GM12878 (cell line): ENCODE measurements at regions not wholly inside any gene's neighbourhood (a gene's known extent, or its start where the extent isn't known, plus 50 kb on each side); places are given as distances from the start of the nearest gene placed in this dataset.

Experiments
- ATAC-seq: fragments of 200-7000 bp; cut with Tn5 transposase; 3 replicates; pipeline ENCODE4 v1.9.1; 2020; ENCODE audit warnings: mild to moderate bottlenecking, moderate library complexity
- BruUV-seq: library from RNA; stranded (reverse); fragments of 400-500 nt; replicated peaks from 2 replicates; lab custom pipeline; 2021; lab: Mats Ljungman, UMichigan
- CTCF ChIA-PET: fragments of 300-600 bp; sonication (Branson Sonifier 250); formaldehyde crosslinking; extraction: SDS; loops from one replicate; lab custom pipeline; 2021; ENCODE audit warnings: inconsistent platforms; lab: Yijun Ruan, JAX
- POLR2A ChIA-PET: fragments of 350-600 bp; formaldehyde crosslinking; extraction: SDS; loops from one replicate; lab custom pipeline; 2021; ENCODE audit warnings: inconsistent platforms; lab: Charles Lee
- RAD21 ChIA-PET: fragments of 300-600 bp; sonication (Branson Sonifier 250); formaldehyde crosslinking; loops from one replicate; lab custom pipeline; 2023; ENCODE audit warnings: antibody characterized with exemption; ENCODE audit not compliant: unreplicated experiment; lab: Charles Lee
- SMC1A ChIA-PET: fragments of 300-600 bp; sonication (Branson Sonifier 250); formaldehyde crosslinking; loops from one replicate; lab custom pipeline; 2023; ENCODE audit not compliant: unreplicated experiment, uncharacterized antibody; lab: Charles Lee
- DNase-seq: peaks from one replicate; pipeline ENCODE4 v3.0.0-alpha.2; 2011; ENCODE audit warnings: low read depth, low spot score
- FAIRE-seq: peaks from 3 replicates; lab custom pipeline; 2011; peaks lifted over from hg19 to GRCh38; lab: Jason Lieb, UNC
- H2AFZ ChIP-seq: 2 replicates; pipeline ENCODE4 v1.6.0; 2011; ENCODE audit warnings: low read depth, low read length, control low read depth; ENCODE audit not compliant: control insufficient read depth
- H3K27ac ChIP-seq: 2 replicates; pipeline ENCODE4 v1.5.1; 2011; ENCODE audit warnings: control low read depth; ENCODE audit not compliant: control insufficient read depth, insufficient read depth
- H3K27me3 ChIP-seq, 2 experiments: replicated peaks in 1 of 2; 2 replicates each; pipeline versions ENCODE4 v1.6.0 to v1.6.1; 2011; ENCODE audit warnings: low read length in 1 of 2; ENCODE audit not compliant: control insufficient read depth in 2 of 2, insufficient read depth in 2 of 2
- H3K36me3 ChIP-seq, 2 experiments: 2 replicates each; pipeline ENCODE4 v1.5.1; 2011; ENCODE audit warnings: low read length in 1 of 2; ENCODE audit not compliant: control insufficient read depth in 2 of 2, insufficient read depth in 2 of 2
- H3K4me1 ChIP-seq: 2 replicates; pipeline ENCODE4 v1.6.1; 2011; ENCODE audit warnings: mild to moderate bottlenecking, low read length, moderate library complexity, mixed read lengths; ENCODE audit not compliant: control insufficient read depth, insufficient read depth
- H3K4me2 ChIP-seq: 2 replicates; pipeline ENCODE4 v1.6.0; 2011; ENCODE audit warnings: control low read depth; ENCODE audit not compliant: control insufficient read depth, insufficient read depth
- H3K4me3 ChIP-seq: fragments of 200-600 bp; sonication (generic); 2 replicates; pipeline ENCODE4 v1.5.1; 2016
- H3K79me2 ChIP-seq: 2 replicates; pipeline ENCODE4 v1.6.0; 2011; ENCODE audit warnings: low read length; ENCODE audit not compliant: control insufficient read depth, insufficient read depth
- H3K9ac ChIP-seq: 2 replicates; pipeline ENCODE4 v1.8.0; 2011; ENCODE audit warnings: low read length, control low read depth, mixed read lengths; ENCODE audit not compliant: control insufficient read depth, insufficient read depth
- H3K9me3 ChIP-seq: replicated peaks from 3 replicates; pipeline ENCODE4 v1.5.1; 2011; ENCODE audit warnings: mild to moderate bottlenecking, low read length; ENCODE audit not compliant: control insufficient read depth, insufficient read depth
- H4K20me1 ChIP-seq: 2 replicates; pipeline ENCODE4 v1.6.0; 2011; ENCODE audit not compliant: control insufficient read depth, insufficient read depth
- ATF7 ChIP-seq: fragments of 450-650 bp; IDR thresholded peaks from 2 replicates; pipeline ENCODE4 v1.6.1; 2016; ENCODE audit warnings: low read depth, mild to moderate bottlenecking
- ETV6 ChIP-seq, 2 experiments: fragments of 450-650 bp in 1 of 2; IDR thresholded peaks in 1 of 2; conservative IDR thresholded peaks in 1 of 2; 2 replicates each; pipeline ENCODE4 v1.6.1; 2014; ENCODE audit warnings: antibody characterized with exemption in 1 of 2, borderline replicate concordance in 1 of 2, low read depth in 1 of 2, mild to moderate bottlenecking in 1 of 2, moderate library complexity in 1 of 2
- FOS ChIP-seq: IDR thresholded peaks from 3 replicates; pipeline ENCODE4 v1.6.1; 2011; ENCODE audit warnings: borderline replicate concordance; ENCODE audit not compliant: insufficient read length; ENCODE audit errors: extremely low read depth
- GABPA ChIP-seq: IDR thresholded peaks from 2 replicates; pipeline ENCODE4 v1.6.1; 2014; ENCODE audit warnings: antibody characterized with exemption, low read depth, mild to moderate bottlenecking, inconsistent platforms
- HDAC2 ChIP-seq: fragments of 200-600 bp; sonication (generic); IDR thresholded peaks from 2 replicates; pipeline ENCODE4 v1.6.1; 2017
- HDAC6 ChIP-seq: fragments of 200-600 bp; sonication (generic); IDR thresholded peaks from one replicate; pipeline ENCODE4 v1.8.0; 2017; ENCODE audit warnings: antibody characterized with exemption; ENCODE audit not compliant: unreplicated experiment
- MXI1 ChIP-seq: fragments of 150-350 bp; IDR thresholded peaks from 2 replicates; pipeline ENCODE4 v1.6.1; 2011; ENCODE audit warnings: low read depth, mild to moderate bottlenecking, inconsistent platforms, low read length, improper control_type of control experiment
- POLR2A ChIP-seq: IDR thresholded peaks from 2 replicates; pipeline ENCODE4 v1.6.1; 2011; ENCODE audit warnings: low read depth, mild to moderate bottlenecking, low read length
- POU2F2 ChIP-seq: IDR thresholded peaks from 3 replicates; pipeline ENCODE4 v1.6.1; 2011; ENCODE audit warnings: low read depth, mild to moderate bottlenecking, low read length, borderline replicate concordance
- RUNX3 ChIP-seq: IDR thresholded peaks from 2 replicates; pipeline ENCODE4 v1.6.1; 2012; ENCODE audit warnings: low read length, inconsistent platforms
- TCF12 ChIP-seq: IDR thresholded peaks from 2 replicates; pipeline ENCODE4 v1.6.1; 2011; ENCODE audit warnings: low read depth, mild to moderate bottlenecking, low read length
- ZNF217 ChIP-seq: fragments of 450-650 bp; IDR thresholded peaks from 2 replicates; pipeline ENCODE4 v1.6.1; 2017; ENCODE audit warnings: antibody characterized with exemption, mild to moderate bottlenecking
- ZSCAN29 ChIP-seq: fragments of 450-650 bp; IDR thresholded peaks from 2 replicates; pipeline ENCODE4 v1.6.1; 2017; ENCODE audit warnings: mild to moderate bottlenecking, moderate library complexity
- in situ Hi-C: fragments of 300-500 bp; cut with MboI; formaldehyde crosslinking; loops from 9 replicates; pipeline ENCODE4 v1.14.3; 2018; ENCODE audit warnings: mixed read lengths
- intact Hi-C: fragments of 100-400 bp; cut with micrococcal nuclease; formaldehyde crosslinking; loops from one replicate; pipeline ENCODE4 v1.14.2; 2022; ENCODE audit not compliant: unreplicated experiment
- TF ChIP-seq, protein P1 (sequence below): fragments of 450-650 bp; formaldehyde crosslinking; IDR thresholded peaks from 2 replicates; pipeline ENCODE4 v1.5.0; 2022; ENCODE audit warnings: mild to moderate bottlenecking, missing genetic modification characterization
- TF ChIP-seq, protein P2 (sequence below): fragments of 450-650 bp; IDR thresholded peaks from 2 replicates; pipeline ENCODE4 v1.6.1; 2014; ENCODE audit warnings: mild to moderate bottlenecking
- TF ChIP-seq, protein P3 (sequence below): IDR thresholded peaks from 2 replicates; pipeline ENCODE4 v1.6.1; 2011; ENCODE audit warnings: low read depth, low read length, improper control_type of control experiment, borderline replicate concordance

DNA sequence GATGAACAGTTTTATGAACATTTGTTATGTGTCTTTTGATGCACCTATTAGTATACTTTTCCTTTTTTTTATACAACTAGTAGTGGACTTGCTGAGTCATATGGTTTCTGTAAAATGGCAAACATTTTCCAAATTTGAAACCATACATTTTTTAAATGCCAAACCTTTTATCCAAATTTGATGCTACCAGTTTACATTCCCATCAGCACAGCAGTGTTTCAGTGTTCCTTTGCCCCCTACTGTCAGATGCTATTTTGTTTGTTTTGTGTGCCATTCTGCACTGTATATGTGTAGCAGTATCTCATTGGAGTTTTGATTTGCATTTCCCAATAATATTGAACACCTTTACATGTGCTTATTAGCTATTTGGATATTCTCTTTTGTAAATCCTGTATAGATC lies 219.4 kb downstream of the TANC2 start:
- SMC1A ChIA-PET: no interaction called here
- no peak for DNase-seq
- Histone ChIP-seq H3K4me2 (no peak overlapping the region), H3K9me3 (no peaks in the 10 kb centered on the region), H3K27me3 (no peaks in the 10 kb centered on the region), H2AFZ (no peak overlapping the region), H3K36me3 (no peaks in the 10 kb centered on the region), H4K20me1 (no peaks in the 10 kb centered on the region), H3K4me1 (no peaks in the 10 kb centered on the region), H3K79me2 (no peaks in the 10 kb centered on the region), H3K27ac (no peak overlapping the region), H3K9ac (no peak overlapping the region), H3K4me3 (no peak overlapping the region)
- no peak for FAIRE-seq
- no peak for ATAC-seq
- BruUV-seq: no TSS peak
- in situ Hi-C loops (no loop called here), intact Hi-C loops (no loop called here)
- no peak for TF ChIP-seq ATF7
- RAD21 ChIA-PET: interaction anchor here (0.7 kb wide), 1 partner anchor 479 kb away, joined by 3 read pairs; no protein-coding TSS in a partner anchor
- CTCF ChIA-PET: interaction anchor here (0.6 kb wide), 1 partner anchor 103 kb away, joined by 3 read pairs; no protein-coding TSS in a partner anchor
- POLR2A ChIA-PET: no interaction called here

DNA sequence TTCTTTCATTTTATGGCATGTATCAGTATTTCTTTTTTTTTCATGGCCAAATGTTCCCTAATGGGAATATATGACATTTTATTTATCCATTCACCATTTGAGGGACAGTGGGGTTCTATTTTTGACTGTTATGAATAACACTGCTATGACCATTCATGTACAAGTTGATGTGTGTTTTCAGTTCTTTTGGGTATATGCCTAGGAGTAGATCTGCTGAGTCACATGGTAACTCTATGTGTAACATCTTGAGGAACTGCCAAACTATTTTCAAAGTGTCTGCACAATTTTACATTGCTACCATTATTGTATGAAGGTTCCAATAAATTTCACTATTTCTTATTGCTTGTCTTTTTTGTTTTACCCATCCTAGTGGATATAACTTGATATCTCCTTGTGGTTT lies 223.0 kb downstream of the TANC2 start:
- Histone ChIP-seq H4K20me1 (no peaks in the 10 kb centered on the region), H3K9me3 (no peaks in the 10 kb centered on the region), H3K79me2 (no peaks in the 10 kb centered on the region), H3K36me3 (no peaks in the 10 kb centered on the region), H3K4me3 (no peak overlapping the region), H3K27me3 (no peaks in the 10 kb centered on the region), H3K9ac (no peak overlapping the region), H3K4me1 (no peaks in the 10 kb centered on the region), H3K27ac (no peak overlapping the region), H2AFZ (no peak overlapping the region), H3K4me2 (no peak overlapping the region)
- ATAC-seq (no peak), FAIRE-seq (peak; percentile 41), DNase-seq (no peak)
- in situ Hi-C loops (no loop called here), intact Hi-C loops (no loop called here)
- CTCF ChIA-PET: no interaction called here
- POLR2A ChIA-PET: no interaction called here
- SMC1A ChIA-PET: no interaction called here
- RAD21 ChIA-PET: no interaction called here
- BruUV-seq: no TSS peak
- TF ChIP-seq ZSCAN29: no peak
- no peak for TF ChIP-seq POU2F2
- TF ChIP-seq FOS: no peak
- no peak for TF ChIP-seq GABPA
- no peak for TF ChIP-seq HDAC2
- TF ChIP-seq RUNX3: no peak
- no peak for TF ChIP-seq HDAC6
- TF ChIP-seq, protein P1, sequence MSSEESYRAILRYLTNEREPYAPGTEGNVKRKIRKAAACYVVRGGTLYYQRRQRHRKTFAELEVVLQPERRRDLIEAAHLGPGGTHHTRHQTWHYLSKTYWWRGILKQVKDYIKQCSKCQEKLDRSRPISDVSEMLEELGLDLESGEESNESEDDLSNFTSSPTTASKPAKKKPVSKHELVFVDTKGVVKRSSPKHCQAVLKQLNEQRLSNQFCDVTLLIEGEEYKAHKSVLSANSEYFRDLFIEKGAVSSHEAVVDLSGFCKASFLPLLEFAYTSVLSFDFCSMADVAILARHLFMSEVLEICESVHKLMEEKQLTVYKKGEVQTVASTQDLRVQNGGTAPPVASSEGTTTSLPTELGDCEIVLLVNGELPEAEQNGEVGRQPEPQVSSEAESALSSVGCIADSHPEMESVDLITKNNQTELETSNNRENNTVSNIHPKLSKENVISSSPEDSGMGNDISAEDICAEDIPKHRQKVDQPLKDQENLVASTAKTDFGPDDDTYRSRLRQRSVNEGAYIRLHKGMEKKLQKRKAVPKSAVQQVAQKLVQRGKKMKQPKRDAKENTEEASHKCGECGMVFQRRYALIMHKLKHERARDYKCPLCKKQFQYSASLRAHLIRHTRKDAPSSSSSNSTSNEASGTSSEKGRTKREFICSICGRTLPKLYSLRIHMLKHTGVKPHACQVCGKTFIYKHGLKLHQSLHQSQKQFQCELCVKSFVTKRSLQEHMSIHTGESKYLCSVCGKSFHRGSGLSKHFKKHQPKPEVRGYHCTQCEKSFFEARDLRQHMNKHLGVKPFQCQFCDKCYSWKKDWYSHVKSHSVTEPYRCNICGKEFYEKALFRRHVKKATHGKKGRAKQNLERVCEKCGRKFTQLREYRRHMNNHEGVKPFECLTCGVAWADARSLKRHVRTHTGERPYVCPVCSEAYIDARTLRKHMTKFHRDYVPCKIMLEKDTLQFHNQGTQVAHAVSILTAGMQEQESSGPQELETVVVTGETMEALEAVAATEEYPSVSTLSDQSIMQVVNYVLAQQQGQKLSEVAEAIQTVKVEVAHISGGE (CRISPR knock-in tag): no peak
- TF ChIP-seq, protein P2, sequence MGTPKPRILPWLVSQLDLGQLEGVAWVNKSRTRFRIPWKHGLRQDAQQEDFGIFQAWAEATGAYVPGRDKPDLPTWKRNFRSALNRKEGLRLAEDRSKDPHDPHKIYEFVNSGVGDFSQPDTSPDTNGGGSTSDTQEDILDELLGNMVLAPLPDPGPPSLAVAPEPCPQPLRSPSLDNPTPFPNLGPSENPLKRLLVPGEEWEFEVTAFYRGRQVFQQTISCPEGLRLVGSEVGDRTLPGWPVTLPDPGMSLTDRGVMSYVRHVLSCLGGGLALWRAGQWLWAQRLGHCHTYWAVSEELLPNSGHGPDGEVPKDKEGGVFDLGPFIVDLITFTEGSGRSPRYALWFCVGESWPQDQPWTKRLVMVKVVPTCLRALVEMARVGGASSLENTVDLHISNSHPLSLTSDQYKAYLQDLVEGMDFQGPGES: no peak
- TF ChIP-seq ETV6 (conservative IDR thresholded peaks at IDR 0.05 in 1 of 2, IDR thresholded peaks at IDR 0.05 in 1 of 2; ENCODE audit: borderline replicate concordance in 1 of 2, low read depth in 1 of 2): no peak
- no peak for TF ChIP-seq MXI1
- no peak for TF ChIP-seq TCF12
- no peak for TF ChIP-seq ZNF217
- TF ChIP-seq, protein P3, sequence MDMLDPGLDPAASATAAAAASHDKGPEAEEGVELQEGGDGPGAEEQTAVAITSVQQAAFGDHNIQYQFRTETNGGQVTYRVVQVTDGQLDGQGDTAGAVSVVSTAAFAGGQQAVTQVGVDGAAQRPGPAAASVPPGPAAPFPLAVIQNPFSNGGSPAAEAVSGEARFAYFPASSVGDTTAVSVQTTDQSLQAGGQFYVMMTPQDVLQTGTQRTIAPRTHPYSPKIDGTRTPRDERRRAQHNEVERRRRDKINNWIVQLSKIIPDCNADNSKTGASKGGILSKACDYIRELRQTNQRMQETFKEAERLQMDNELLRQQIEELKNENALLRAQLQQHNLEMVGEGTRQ: no peak
- TF ChIP-seq POLR2A: no peak
